Lung (tissue), 11 donors: ENCODE measurements at regions not wholly inside any gene's neighbourhood (a gene's known extent, or its start where the extent isn't known, plus 50 kb on each side); places are given as distances from the start of the nearest gene placed in this dataset.

Experiments used
- ATAC-seq: fragments of 200-7000 bp; cut with Tn5 transposase; one replicate; pipeline ENCODE4 v1.9.1; 2020; ENCODE audit warnings: moderate number of reproducible peaks; ENCODE audit not compliant: insufficient read depth, low FRiP score
- DNase-seq, 3 donors: peaks; one replicate each; pipeline ENCODE4 v3.0.0-alpha.2; 2013 to 2017
- H3K27ac ChIP-seq, 2 donors: one replicate each; pipeline ENCODE4 v1.5.1; 2013; ENCODE audit warnings: mild to moderate bottlenecking in 2 of 2, moderate library complexity in 2 of 2, control low read depth in 1 of 2, inconsistent platforms in 1 of 2, low read depth in 1 of 2, low read length in 1 of 2
- H3K27me3 ChIP-seq, 3 donors: one replicate each; pipeline ENCODE4 v1.5.1; 2013; ENCODE audit warnings: low read length in 2 of 3; ENCODE audit not compliant: control insufficient read depth in 3 of 3, insufficient read depth in 3 of 3
- H3K36me3 ChIP-seq, 4 donors: one replicate each; pipeline ENCODE4 v1.5.1; 2013; ENCODE audit warnings: low read length in 4 of 4, mild to moderate bottlenecking in 1 of 4, moderate library complexity in 1 of 4; ENCODE audit not compliant: control insufficient read depth in 4 of 4, insufficient read depth in 4 of 4
- H3K4me1 ChIP-seq, 5 donors: one replicate each; pipeline ENCODE4 v1.5.1; 2013; ENCODE audit warnings: low read length in 5 of 5, mild to moderate bottlenecking in 2 of 5, moderate library complexity in 1 of 5; ENCODE audit not compliant: control insufficient read depth in 5 of 5, insufficient read depth in 5 of 5
- H3K4me3 ChIP-seq: one replicate; pipeline ENCODE4 v1.5.1; 2013; ENCODE audit warnings: mild to moderate bottlenecking, control low read depth, moderate library complexity
- H3K9ac ChIP-seq, 2 donors: one replicate each; pipeline ENCODE4 v1.5.1; 2013; ENCODE audit warnings: low read length in 2 of 2, control low read depth in 1 of 2; ENCODE audit not compliant: insufficient read depth in 1 of 2
- H3K9me3 ChIP-seq, 4 donors: one replicate each; pipeline ENCODE4 v1.5.1; 2013; ENCODE audit warnings: low read length in 3 of 4, mild to moderate bottlenecking in 1 of 4, moderate library complexity in 1 of 4; ENCODE audit not compliant: control insufficient read depth in 4 of 4, insufficient read depth in 3 of 4
- WGBS, 2 donors: extraction: QIAGEN DNeasy Blood & Tissue Kit; methylation state at CpG; one replicate each; pipeline ENCODE4 v1.1.7; 2013; 5-methylcytosine and 5-hydroxymethylcytosine counted together
- TF ChIP-seq, protein P1 (sequence below): IDR thresholded peaks from 2 replicates; pipeline ENCODE4 v1.5.1; 2012; ENCODE audit warnings: mild to moderate bottlenecking; ENCODE audit errors: control extremely low read depth, extremely low read depth
- donor health status: control.
- donor health status: control.
- donor health status: Bipolar disorder and iron deficiency.
- donor health status: healthy.
- donor health status: DM: yes; HTN: yes; CAD: no.

DNA sequence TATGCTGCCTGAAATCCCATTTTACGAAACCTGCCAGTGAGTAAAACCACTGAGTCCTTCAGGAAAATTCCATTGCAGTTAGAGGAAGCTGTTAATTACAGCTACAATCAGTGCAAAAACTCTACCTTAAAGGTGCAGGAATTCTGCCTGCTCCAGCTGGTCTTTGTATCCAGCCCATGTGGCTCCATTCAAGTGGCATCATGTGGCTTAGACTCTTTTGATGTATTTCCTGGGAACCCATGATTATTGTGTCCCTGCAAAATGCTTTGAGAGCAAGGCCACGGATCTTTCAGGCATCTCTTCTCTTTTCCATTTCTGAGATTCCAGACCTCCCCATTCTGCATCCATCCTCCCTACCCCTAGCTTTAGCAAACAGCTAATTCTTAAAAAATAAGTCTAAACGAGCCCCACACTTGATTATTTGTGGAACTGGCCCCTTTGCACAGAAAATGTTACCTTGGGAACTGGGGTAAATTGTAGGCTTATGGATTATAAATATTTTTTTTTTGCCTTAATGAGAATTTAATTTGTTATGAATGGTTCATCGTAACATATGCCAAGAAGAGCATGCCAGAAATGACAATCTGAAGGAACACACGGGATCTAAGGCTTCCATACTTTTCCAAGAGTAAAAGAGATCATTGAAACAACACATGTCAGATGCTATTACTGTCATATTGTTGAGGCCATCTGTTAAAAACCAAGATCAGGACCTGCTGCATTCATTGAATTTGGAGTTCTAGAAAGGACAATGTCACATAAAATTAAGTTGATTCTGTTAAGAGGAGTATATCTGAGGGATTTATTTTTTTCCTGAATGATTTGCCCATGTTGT lies 144.6 kb downstream of the TPH2 start:
- Histone ChIP-seq H3K4me3 (no peak overlapping the region), H3K27ac (no peak overlapping the region), H3K4me1 (peaks cover 0 to 24% (median 0%) of the 10 kb centered on the region in 5 donors), H3K27me3 (no peaks in the 10 kb centered on the region), H3K36me3 (no peaks in the 10 kb centered on the region), H3K9ac (no peak overlapping the region), H3K9me3 (peaks cover 0 to 3% (median 0%) of the 10 kb centered on the region in 4 donors)
- WGBS, 2 donors = 60 to 75% methylated on average over 5 of the region's 5 CpGs
- no peak for ATAC-seq
- TF ChIP-seq, protein P1, sequence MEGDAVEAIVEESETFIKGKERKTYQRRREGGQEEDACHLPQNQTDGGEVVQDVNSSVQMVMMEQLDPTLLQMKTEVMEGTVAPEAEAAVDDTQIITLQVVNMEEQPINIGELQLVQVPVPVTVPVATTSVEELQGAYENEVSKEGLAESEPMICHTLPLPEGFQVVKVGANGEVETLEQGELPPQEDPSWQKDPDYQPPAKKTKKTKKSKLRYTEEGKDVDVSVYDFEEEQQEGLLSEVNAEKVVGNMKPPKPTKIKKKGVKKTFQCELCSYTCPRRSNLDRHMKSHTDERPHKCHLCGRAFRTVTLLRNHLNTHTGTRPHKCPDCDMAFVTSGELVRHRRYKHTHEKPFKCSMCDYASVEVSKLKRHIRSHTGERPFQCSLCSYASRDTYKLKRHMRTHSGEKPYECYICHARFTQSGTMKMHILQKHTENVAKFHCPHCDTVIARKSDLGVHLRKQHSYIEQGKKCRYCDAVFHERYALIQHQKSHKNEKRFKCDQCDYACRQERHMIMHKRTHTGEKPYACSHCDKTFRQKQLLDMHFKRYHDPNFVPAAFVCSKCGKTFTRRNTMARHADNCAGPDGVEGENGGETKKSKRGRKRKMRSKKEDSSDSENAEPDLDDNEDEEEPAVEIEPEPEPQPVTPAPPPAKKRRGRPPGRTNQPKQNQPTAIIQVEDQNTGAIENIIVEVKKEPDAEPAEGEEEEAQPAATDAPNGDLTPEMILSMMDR = no peak
- peak in 1 of 3 donors; percentile 31 for DNase-seq

DNA sequence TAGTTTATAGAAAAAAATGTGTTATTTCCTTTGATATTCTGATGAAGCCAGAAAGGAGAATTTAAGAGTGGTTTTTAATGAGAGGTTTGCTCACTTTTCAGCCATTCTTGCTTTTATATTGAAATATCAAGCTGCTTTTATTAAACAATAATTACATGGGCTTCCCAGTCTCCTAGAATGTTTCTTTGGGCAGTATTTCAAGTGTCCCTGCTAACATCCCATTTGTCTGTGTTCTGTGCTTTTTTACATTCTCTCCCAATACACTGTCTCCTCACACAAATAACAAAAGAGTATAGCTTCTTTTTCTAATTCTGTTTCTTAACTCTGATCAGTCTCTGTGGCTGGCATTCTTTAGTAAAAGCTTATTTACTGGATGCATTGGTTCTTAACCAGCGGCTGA lies 145.4 kb downstream of the TPH2 start:
- Histone ChIP-seq H3K4me3 (no peak overlapping the region), H3K9ac (no peak overlapping the region), H3K36me3 (no peaks in the 10 kb centered on the region), H3K9me3 (peaks cover 0 to 3% (median 0%) of the 10 kb centered on the region in 4 donors), H3K27me3 (no peaks in the 10 kb centered on the region), H3K4me1 (peaks cover 0 to 24% (median 0%) of the 10 kb centered on the region in 5 donors), H3K27ac (no peak overlapping the region)
- peak in 1 of 3 donors; percentile 37 for DNase-seq
- 45 to 60% methylated on average over 1 of the region's 1 CpG for WGBS, 2 donors
- no peak for ATAC-seq
- TF ChIP-seq, protein P1 = no peak

DNA sequence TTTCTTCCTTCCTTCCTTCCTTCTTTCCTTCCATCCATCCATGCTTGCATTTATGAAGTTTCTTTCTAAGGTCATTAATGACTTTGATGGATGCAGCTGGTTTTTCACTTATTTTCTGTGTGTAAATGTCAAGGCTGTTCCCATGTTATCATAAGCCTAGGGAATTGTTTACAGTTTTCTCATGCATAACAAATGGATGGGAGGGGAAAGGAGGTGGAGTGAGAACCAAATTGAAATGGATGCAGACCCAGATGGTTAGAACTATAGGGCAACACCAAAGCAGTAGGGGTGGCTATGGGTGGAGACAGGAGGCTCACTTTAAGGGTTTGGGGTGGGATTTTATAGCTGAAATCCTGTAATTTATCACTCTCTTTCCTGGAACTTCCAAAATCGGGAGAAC lies 146.2 kb downstream of the TPH2 start:
- Histone ChIP-seq H3K9me3 (no peaks in the 10 kb centered on the region), H3K27ac (no peak overlapping the region), H3K36me3 (no peaks in the 10 kb centered on the region), H3K9ac (no peak overlapping the region), H3K27me3 (no peaks in the 10 kb centered on the region), H3K4me1 (peaks cover 0 to 24% (median 0%) of the 10 kb centered on the region in 5 donors), H3K4me3 (no peak overlapping the region)
- TF ChIP-seq, protein P1 = no peak
- 33 to 64% methylated on average over 1 of the region's 1 CpG for WGBS, 2 donors
- DNase-seq (no peak), ATAC-seq (no peak)
